A549 (cell line): ENCODE measurements at regions not wholly inside any gene's neighbourhood (a gene's known extent, or its start where the extent isn't known, plus 50 kb on each side); places are given as distances from the start of the nearest gene placed in this dataset.

Experiments
- ATAC-seq, 2 experiments: fragments of 200-7000 bp in 1 of 2; fragments of >200 bp in 1 of 2; cut with Nextera tagmentation in 1 of 2; cut with Tn5 transposase in 1 of 2; 3 replicates each; pipeline versions ENCODE4 v1.8.0 to v1.9.1; 2018 to 2020; ENCODE audit warnings: mild to moderate bottlenecking in 1 of 2, moderate library complexity in 1 of 2
- CTCF ChIA-PET: fragments of 300-600 bp; sonication (Branson Sonifier 250); formaldehyde crosslinking; extraction: SDS; loops from one replicate; lab custom pipeline; 2021; ENCODE audit warnings: antibody characterized with exemption, inconsistent platforms; lab: Yijun Ruan, JAX
- POLR2A ChIA-PET: fragments of 350-600 bp; formaldehyde crosslinking; extraction: SDS; loops from one replicate; lab custom pipeline; 2021; ENCODE audit warnings: antibody characterized with exemption, inconsistent platforms; lab: Yijun Ruan, JAX
- DNase-seq, 2 experiments: peaks; one replicate each; pipeline versions ENCODE4 v3.0.0 to v3.0.0-alpha.2; 2011 to 2016; ENCODE audit warnings: low read depth in 1 of 2, low spot score in 1 of 2
- FAIRE-seq: peaks from 2 replicates; lab custom pipeline; 2011; peaks lifted over from hg19 to GRCh38; lab: Jason Lieb, UNC
- H3K27ac ChIP-seq, 2 experiments: fragments of >200 bp; sonication (Bioruptor Twin); formaldehyde crosslinking; 3 replicates each; pipeline ENCODE4 v1.5.1; 2016 to 2017
- H3K4me1 ChIP-seq: fragments of >200 bp; sonication (Bioruptor Twin); formaldehyde crosslinking; 3 replicates; pipeline ENCODE4 v1.6.1; 2016
- H3K4me2 ChIP-seq: fragments of >200 bp; sonication (Bioruptor Twin); formaldehyde crosslinking; 3 replicates; pipeline ENCODE4 v1.6.1; 2016
- H3K4me3 ChIP-seq: fragments of >200 bp; sonication (Bioruptor Twin); formaldehyde crosslinking; 3 replicates; pipeline ENCODE4 v1.5.1; 2016
- H3K9me3 ChIP-seq: fragments of >200 bp; sonication (Bioruptor Twin); formaldehyde crosslinking; 3 replicates; pipeline ENCODE4 v1.6.1; 2016
- ATOH8 ChIP-seq: fragments of 250-450 bp; sonication (Bioruptor Pico); IDR thresholded peaks from 2 replicates; pipeline ENCODE4 v1.5.0; 2020; ENCODE audit warnings: low read depth, mild to moderate bottlenecking, moderate library complexity
- CTCF ChIP-seq: fragments of >200 bp; sonication (Bioruptor Twin); formaldehyde crosslinking; IDR thresholded peaks from 3 replicates; pipeline ENCODE4 v1.5.1; 2016
- E2F6 ChIP-seq: IDR thresholded peaks from 2 replicates; pipeline ENCODE4 v1.6.1; 2012; ENCODE audit warnings: low read depth, borderline replicate concordance
- EHMT2 ChIP-seq: fragments of 200-600 bp; sonication (generic); IDR thresholded peaks from 2 replicates; pipeline ENCODE4 v1.6.1; 2016; ENCODE audit warnings: antibody characterized with exemption, low read depth, mild to moderate bottlenecking, moderate library complexity
- FOSB ChIP-seq: fragments of 250-450 bp; sonication (Bioruptor Pico); IDR thresholded peaks from 2 replicates; pipeline ENCODE4 v1.5.0; 2020; ENCODE audit warnings: mild to moderate bottlenecking, moderate library complexity
- FOSL2 ChIP-seq, 2 experiments: fragments of 450-650 bp in 1 of 2; fragments of >200 bp in 1 of 2; sonication (Bioruptor Twin) in 1 of 2; formaldehyde crosslinking; IDR thresholded peaks; 2 replicates each; pipeline versions ENCODE4 v1.5.0 to v1.6.1; 2016 to 2020; ENCODE audit warnings: mild to moderate bottlenecking in 1 of 2, moderate library complexity in 1 of 2
- FOXS1 ChIP-seq: fragments of 250-450 bp; sonication (Bioruptor Pico); IDR thresholded peaks from 2 replicates; pipeline ENCODE4 v1.5.0; 2020; ENCODE audit warnings: mild to moderate bottlenecking, moderate library complexity
- GATA3 ChIP-seq: IDR thresholded peaks from 2 replicates; pipeline ENCODE4 v1.6.1; 2012; ENCODE audit warnings: borderline replicate concordance
- HES2 ChIP-seq: fragments of >200 bp; sonication (Bioruptor Twin); formaldehyde crosslinking; IDR thresholded peaks from 2 replicates; pipeline ENCODE4 v1.6.1; 2016
- HMGXB4 ChIP-seq: fragments of 250-450 bp; sonication (Bioruptor Pico); IDR thresholded peaks from 2 replicates; pipeline ENCODE4 v1.5.0; 2021; ENCODE audit warnings: mild to moderate bottlenecking, moderate library complexity, borderline replicate concordance
- HOXB5 ChIP-seq: fragments of 250-450 bp; sonication (Bioruptor Pico); IDR thresholded peaks from 2 replicates; pipeline ENCODE4 v1.5.0; 2020; ENCODE audit warnings: mild to moderate bottlenecking, moderate library complexity
- JUNB ChIP-seq: fragments of >200 bp; sonication (Bioruptor Twin); formaldehyde crosslinking; IDR thresholded peaks from 2 replicates; pipeline ENCODE4 v1.6.1; 2016
- KDM5A ChIP-seq: fragments of 200-600 bp; sonication (generic); IDR thresholded peaks from 2 replicates; pipeline ENCODE4 v1.6.1; 2016; ENCODE audit warnings: antibody characterized with exemption, mild to moderate bottlenecking
- MAX ChIP-seq: IDR thresholded peaks from 2 replicates; pipeline ENCODE4 v1.6.1; 2012
- NFE2L2 ChIP-seq: fragments of 150-350 bp; conservative IDR thresholded peaks from 2 replicates; pipeline ENCODE4 v1.6.1; 2014; ENCODE audit warnings: low read length
- REST ChIP-seq: fragments of 200-600 bp; sonication (generic); IDR thresholded peaks from 2 replicates; pipeline ENCODE4 v1.6.1; 2016; ENCODE audit warnings: antibody characterized with exemption, mild to moderate bottlenecking, moderate library complexity
- USF2 ChIP-seq: fragments of 450-650 bp; IDR thresholded peaks from 2 replicates; pipeline ENCODE4 v1.6.1; 2014; ENCODE audit warnings: antibody characterized with exemption
- ZC3H11A ChIP-seq: fragments of 450-650 bp; IDR thresholded peaks from 2 replicates; pipeline ENCODE4 v1.6.1; 2014; ENCODE audit warnings: antibody characterized with exemption, mild to moderate bottlenecking
- ZFP36 ChIP-seq: fragments of 450-650 bp; IDR thresholded peaks from 2 replicates; pipeline ENCODE4 v1.6.1; 2014; ENCODE audit warnings: borderline replicate concordance; ENCODE audit not compliant: partially characterized antibody
- ZNF302 ChIP-seq: fragments of 250-450 bp; sonication (Bioruptor Pico); IDR thresholded peaks from 2 replicates; pipeline ENCODE4 v1.9.0; 2021; ENCODE audit warnings: inconsistent platforms, mild to moderate bottlenecking, moderate library complexity
- WGBS: methylation state at CpG from one replicate; pipeline ENCODE4 v1.1.6; 2017; ENCODE audit errors: missing lambda C conversion rate; 5-methylcytosine and 5-hydroxymethylcytosine counted together

- TF ChIP-seq FOSB (CRISPR knock-in tag) (no peak), FOSL2 (IDR thresholded peaks at IDR 0.05) (peak; percentile 80), FOSL2 (CRISPR knock-in tag; IDR thresholded peaks at IDR 0.05) (peak; percentile 91), E2F6 (peak; percentile 74), MAX (peak; percentile 77), KDM5A (no peak), ZNF302 (CRISPR knock-in tag) (peak; percentile 19; the same call in 1 of the 2 replicates), EHMT2 (no peak), CTCF (no peak), GATA3 (peak; percentile 59; the same call in 1 of the 2 replicates), HOXB5 (CRISPR knock-in tag) (no peak), JUNB (peak; percentile 77)
- no peaks in the 10 kb centered on the region for H3K9me3 ChIP-seq
- 43% methylated on average over 7 of the region's 8 CpGs for WGBS
- ATAC-seq (peak; percentile 85 to 92), FAIRE-seq (peak; percentile 18), DNase-seq (peak; percentile 46 to 75)
- peak overlapping the region; percentile 30; the same call in 2 of the 3 replicates for H3K4me3 ChIP-seq
- H3K27ac ChIP-seq = peak overlapping the region; percentile 91 to 95
- ChIA-PET POLR2A (interaction anchor here (1.0 kb wide), 1 partner anchor 11 kb away, joined by 4 read pairs; no protein-coding TSS in a partner anchor), CTCF (no interaction called here)
- peak overlapping the region; percentile 96 for H3K4me2 ChIP-seq
- H3K4me1 ChIP-seq = peaks cover 34% of the 10 kb centered on the region
These were observed 466.3 kb downstream of the LMO4 start for GRCh38 chr1:87794788-87795614.

- CTCF ChIA-PET = no interaction called here
- DNase-seq = peak; percentile 41 to 89
- TF ChIP-seq EHMT2 (no peak), FOSL2 (IDR thresholded peaks at IDR 0.05) (no peak), FOSL2 (CRISPR knock-in tag; IDR thresholded peaks at IDR 0.05) (no peak), USF2 (no peak), JUNB (no peak), ZFP36 (no peak), HMGXB4 (CRISPR knock-in tag) (no peak), ATOH8 (CRISPR knock-in tag) (no peak), HES2 (no peak), REST (no peak), ZC3H11A (no peak), E2F6 (no peak), NFE2L2 (no peak), FOXS1 (CRISPR knock-in tag) (no peak)
These were observed 467.1 kb downstream of the LMO4 start for GRCh38 chr1:87795615-87796337.

More at GRCh38 chr1:87795615-87796337, 467.1 kb downstream of the LMO4 start:
- POLR2A ChIA-PET = interaction anchor here (1.0 kb wide), 1 partner anchor 10 kb away, joined by 4 read pairs; no protein-coding TSS in a partner anchor
- Histone ChIP-seq H3K4me1 (peaks cover 34% of the 10 kb centered on the region), H3K27ac (peak overlapping the region; percentile 91 to 95), H3K4me2 (peak overlapping the region; percentile 96), H3K9me3 (no peaks in the 10 kb centered on the region), H3K4me3 (peak overlapping the region; percentile 30; the same call in 2 of the 3 replicates)
- WGBS = 0% methylated on average over 3 of the region's 3 CpGs
- ATAC-seq (peak; percentile 86 to 92), FAIRE-seq (no peak)
